T-helper 2 cell treated with Interferon-gamma antibody and Interleukin-4, amounts not matched to agents 100 ng/mL and 5 ng/mL, for 36 hours (primary cell): ENCODE measurements at regions not wholly inside any gene's neighbourhood (a gene's known extent, or its start where the extent isn't known, plus 50 kb on each side); places are given as distances from the start of the nearest gene placed in this dataset.

Experiments
- intact Hi-C: fragments of 100-400 bp; cut with micrococcal nuclease; formaldehyde crosslinking; loops from one replicate; pipeline ENCODE4 v1.15.1; 2023

- intact Hi-C loops, result no loop called here
Measured at GRCh38 chr2:120454654-120455385, 108.9 kb downstream of the INHBB start.

GRCh38 chr2:120455390-120455789 is 109.5 kb downstream of the INHBB start:
- intact Hi-C loops, result no loop called here

- intact Hi-C loops, result no loop called here
Measured at GRCh38 chr2:120456867-120457266, 110.9 kb downstream of the INHBB start.

DNA sequence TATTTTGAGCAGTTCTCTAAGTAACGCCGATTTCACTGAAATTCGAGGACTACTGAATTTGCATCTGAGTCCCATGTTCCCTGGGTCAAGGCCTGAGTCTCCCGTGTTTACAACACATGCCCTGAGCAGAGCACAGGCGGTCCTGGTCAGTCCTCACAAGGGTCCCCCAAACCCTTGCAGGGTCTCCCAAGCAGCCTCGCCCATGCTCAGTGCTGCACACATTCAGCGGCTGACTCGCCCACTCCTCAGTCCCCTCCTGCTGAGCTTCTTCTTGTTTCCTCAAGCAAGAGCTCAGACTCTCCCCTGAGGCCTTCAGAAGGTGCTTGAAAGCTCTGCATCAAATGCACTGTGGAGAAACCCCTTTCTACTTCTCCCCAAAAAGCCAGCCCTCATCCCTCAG is 114.6 kb downstream of the INHBB start:
- intact Hi-C loops, result no loop called here

DNA sequence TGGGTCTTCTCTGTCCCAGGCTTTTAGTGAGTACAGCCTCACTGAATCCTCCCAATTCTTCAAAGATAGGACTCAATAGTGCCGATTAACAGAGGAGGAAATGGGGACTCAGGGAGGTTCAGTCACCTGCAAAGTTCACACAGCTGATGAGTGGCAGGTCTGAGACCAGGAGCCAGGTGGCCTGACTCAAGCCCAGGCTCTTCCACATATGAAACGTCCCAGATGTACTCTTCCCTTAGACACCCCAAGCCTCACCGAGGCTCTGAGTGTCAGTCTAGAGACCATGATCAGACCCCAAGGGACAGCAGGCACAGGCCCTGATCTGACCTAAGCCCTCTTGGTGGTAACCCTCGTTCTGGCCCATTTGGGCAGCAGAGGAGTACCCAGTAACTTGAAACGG is 115.2 kb downstream of the INHBB start:
- intact Hi-C loops, result no loop called here

DNA sequence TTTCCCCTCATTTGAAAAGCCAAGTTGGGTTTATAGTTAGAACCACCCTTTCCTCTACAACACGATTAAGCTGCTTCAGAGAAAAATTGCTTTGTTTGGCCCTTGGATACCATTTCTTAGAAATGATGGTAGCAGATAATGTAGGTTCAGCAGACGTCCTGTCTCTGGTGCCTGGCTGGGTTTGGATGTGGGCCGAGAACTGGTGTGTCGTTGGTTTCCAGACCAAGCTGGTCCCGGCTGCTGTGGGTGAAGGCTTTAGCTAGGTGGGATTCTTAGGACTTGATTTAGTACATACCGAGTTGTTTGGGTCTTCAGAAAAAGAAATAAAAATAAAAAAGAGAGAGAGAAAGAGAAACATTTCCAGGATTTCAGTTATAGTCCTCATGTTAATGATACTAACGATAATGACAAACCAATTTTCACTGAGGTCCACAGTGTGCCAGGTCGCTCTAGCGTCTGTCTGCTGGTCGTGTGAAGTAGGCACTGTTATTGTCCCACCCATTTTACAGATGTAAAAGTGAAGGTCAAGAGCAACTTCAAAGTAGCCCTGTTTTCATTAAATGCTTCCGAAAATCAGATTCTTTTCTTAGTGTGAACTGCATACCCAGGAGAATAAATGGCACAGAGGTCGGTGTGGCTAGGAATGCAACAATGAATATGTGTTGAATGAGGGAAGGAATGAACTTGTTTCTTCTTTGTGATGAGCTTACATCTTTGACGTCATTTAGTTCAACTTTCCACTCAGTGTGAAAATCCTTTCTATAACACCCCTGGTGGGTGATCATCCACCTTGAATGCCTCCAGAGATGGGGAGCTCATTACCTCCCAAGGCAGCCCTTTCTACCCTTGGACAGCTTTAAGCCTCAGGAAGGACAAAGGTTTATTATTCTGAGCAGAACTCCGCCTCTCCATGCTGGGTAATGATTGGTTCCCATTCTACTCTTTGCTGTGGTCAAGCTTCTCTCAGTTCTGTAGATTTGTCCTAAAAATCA is 115.9 kb downstream of the INHBB start:
- intact Hi-C loops, result no loop called here

DNA sequence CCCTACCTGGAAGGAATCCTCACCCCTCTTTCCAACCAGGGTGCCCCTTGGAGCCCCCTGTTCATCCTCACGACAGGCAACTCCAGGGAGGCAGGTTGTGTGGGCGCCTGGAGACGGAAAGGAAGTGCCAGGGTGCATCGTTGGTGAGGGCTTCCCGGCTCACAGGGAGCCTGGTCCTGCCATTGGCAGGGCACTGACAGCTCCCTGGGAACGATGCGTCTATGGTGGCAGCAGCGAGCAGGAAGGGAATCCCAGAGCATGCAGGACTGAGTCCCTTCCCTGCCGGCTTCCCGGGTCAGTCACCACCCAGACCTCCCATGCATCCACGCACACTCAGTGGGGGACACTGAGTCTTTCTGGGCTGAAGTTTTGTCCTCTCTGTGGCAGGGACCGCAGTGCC is 117.6 kb downstream of the INHBB start:
- intact Hi-C loops, result no loop called here

DNA sequence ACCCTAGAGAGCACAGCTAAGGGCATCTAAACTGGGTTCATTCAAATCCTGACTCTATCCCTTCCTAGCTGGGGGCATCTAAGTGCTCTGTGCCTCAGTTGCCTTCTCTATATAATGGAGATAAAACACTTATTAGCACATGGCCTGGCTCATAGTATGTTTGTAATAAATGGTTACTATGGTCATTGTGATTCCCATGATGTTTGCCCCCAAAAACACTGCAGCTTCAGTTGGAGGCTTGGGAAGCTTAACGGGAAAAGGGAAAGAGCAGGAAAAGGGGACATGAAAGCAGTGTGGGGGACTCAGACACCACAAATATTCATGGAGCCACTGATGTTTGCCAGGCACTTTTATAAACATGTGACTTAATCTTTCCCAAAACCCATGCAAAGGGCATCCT is 118.1 kb downstream of the INHBB start:
- intact Hi-C loops, result no loop called here

GRCh38 chr2:120464448-120464931 is 118.6 kb downstream of the INHBB start:
- intact Hi-C loops, result no loop called here

DNA sequence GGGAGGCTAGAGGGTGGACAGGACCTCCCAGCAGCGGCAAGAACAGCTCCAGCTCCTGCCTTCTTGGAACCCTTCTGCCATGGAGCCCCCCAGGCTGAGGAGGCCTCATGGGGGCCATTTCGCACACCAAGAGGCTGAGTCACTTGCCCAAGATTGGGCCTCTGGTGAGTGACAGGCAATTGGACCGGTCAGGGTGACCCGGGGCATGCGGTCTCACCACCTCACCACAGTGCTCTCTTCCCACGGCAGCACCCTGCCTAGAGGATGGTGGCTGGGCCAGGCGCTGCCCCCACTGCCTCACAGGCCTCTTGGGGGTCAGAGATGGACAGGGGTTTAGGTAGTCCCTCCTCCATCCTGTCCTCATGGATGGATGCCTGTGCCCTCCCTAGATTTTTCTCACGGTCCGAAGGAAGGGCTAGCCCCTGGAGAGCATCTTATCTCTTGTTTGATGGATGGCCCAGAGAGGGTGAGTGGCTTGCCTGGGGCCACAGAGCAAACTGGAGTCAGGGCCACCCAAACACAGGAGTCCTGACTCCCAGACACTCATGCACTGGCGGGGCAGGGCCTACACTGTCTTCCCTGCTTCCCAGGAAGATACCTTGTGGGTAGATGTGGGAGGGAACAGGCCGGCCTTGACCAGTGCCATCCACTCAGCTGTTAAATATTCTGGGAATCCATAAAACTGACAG is 119.2 kb downstream of the INHBB start:
- intact Hi-C loops, result no loop called here

DNA sequence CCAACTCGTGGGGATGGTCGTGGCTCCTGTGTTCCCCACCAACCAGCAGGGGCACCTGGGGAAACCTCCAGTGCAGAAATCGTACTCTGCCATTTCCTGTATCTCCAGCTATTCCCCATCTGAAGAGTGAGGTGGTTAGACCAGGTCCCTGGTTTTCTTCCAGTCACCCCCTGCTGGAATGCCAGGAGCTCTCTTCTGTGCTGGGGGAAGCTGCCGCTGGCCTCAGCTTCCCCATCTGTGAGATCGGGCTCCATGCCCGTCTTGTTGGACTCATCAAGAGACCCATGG is 119.7 kb downstream of the INHBB start:
- intact Hi-C loops, result no loop called here

GRCh38 chr2:120465989-120466703 is 120.2 kb downstream of the INHBB start:
- intact Hi-C loops, result no loop called here

DNA sequence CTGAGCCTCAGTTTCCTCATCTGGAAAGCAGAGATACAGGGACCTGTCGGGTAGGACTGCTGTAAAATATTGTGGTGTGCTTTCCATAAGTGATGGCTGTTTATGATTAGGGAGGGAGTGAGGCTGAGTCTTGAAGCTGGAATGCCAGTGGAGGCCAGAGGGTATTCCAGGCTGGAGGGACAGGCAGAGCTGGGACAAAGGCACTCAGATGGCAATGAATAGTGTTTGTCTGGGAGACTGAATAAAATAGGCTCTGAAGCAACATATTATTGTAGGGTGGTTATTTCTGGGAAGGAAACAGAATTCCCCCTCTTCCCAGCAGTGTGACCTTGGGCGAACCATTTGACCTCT is 120.7 kb downstream of the INHBB start:
- intact Hi-C loops, result no loop called here

- intact Hi-C loops, result no loop called here
Measured at GRCh38 chr2:120468136-120468535, 122.2 kb downstream of the INHBB start.

GRCh38 chr2:120469426-120469825 is 123.5 kb downstream of the INHBB start:
- intact Hi-C loops, result no loop called here

DNA sequence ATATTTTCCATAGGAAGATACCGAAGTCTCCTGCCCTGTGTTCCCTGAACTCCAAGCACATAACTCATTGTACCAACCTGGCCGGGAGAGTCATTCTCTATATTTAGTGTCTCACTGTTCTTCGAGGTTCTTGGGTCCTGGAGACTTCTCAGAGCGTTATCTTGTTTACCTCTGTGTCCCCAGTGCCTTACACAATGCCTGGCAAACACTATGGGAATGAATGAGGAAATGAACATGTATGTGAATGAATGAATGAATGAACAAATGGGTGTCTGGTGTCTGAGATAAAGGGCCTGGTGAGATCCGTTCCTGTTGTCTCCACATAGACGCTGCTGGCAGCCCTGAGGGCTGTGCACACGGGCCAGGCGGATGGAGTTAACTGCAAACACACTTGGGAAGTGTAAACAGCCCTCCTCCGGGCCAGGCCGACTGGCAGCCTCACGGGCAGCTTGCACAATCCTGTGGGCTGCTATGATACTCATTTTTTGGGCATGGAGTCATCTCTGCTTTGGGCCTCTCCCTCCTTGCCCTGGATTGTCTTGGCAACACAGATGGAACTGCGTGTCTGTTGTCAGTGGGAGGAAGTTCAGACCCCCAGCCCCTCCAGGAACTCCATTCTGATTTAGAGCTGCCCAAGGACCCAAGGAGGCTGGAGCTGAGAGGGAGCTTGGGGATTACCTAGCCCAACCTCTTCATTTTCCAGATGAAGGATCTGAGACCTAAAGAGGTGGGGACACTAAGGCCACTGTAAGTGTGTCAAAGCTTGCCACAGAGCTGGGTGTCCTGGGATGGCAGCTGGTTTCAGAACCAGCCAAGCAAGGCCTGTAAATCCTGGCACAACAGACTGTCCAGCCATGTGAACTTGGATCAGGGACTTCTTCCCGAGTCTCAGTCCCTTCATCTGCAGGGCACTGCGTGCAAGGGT is 124.4 kb downstream of the INHBB start:
- intact Hi-C loops, result no loop called here

GRCh38 chr2:120471166-120471565 is 125.2 kb downstream of the INHBB start:
- intact Hi-C loops, result no loop called here

- intact Hi-C loops, result no loop called here
Measured at GRCh38 chr2:120472031-120472430, 126.1 kb downstream of the INHBB start.

GRCh38 chr2:120472891-120473309 is 127.0 kb downstream of the INHBB start:
- intact Hi-C loops, result no loop called here

DNA sequence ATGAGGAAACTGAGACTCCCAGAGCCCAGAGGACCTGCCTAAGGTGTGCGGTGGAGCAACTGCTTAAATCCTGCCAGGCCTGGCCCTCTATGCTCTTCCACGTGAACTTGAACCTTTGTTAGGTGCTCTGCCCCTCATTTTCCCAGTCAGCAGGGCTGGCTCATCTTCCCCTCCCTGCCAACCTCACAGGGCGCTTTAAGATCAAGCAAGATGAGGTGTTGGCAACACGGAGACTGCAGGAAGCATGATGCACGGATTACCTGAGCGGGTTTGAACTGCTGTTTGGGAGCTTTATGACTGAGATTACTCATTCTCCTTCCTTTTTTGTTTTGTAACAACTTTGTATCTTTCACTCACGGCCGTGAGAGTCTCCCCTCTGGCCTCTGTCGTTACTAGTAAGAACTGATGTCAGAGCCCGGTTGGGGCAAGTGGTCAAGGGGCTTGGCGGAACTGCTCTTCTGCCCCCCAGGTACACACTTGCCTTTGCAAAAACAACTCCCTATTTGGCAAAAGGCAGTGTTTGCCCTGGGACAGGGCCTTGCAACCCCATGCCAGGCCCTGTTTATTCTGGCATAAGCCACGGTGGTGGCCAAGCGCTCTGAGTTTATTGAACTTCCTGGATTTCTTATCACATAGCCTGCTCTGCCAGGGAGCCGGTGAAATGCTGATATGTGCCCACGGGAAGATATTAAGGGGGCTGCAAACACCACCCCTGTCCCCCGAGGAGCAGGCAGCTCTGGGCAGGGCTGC is 127.8 kb downstream of the INHBB start:
- intact Hi-C loops, result no loop called here
